ENCODE measurements at regions not wholly inside any gene's neighbourhood (a gene's known extent, or its start where the extent isn't known, plus 50 kb on each side); places are given as distances from the start of the nearest gene placed in this dataset.
"Not testable (repeated sequence)": the region's sequence is repeated elsewhere in the genome, so short reads cannot be mapped to it uniquely, and the experiment has no call there.

- H3K23ac ChIP-seq (ENCODE audit: insufficient read length); H2BK20ac ChIP-seq (ENCODE audit: low read length); H2AK5ac ChIP-seq (ENCODE audit: low read depth, low read length); H4K91ac ChIP-seq (replicated peaks; ENCODE audit: insufficient read length, low read length); CTCF ChIA-PET (ENCODE audit: partially characterized antibody); H3K9me3 ChIP-seq (ENCODE audit: insufficient read depth in 2 of 2, low read depth in 1 of 2, low read length in 1 of 2); H3K56ac ChIP-seq (replicated peaks; ENCODE audit: insufficient read length, low read depth, low read length); H3K4me3 ChIP-seq (ENCODE audit: extremely low read depth in 1 of 4, insufficient read depth in 2 of 4, low read depth in 3 of 4, low read length in 4 of 4); H2BK15ac ChIP-seq (ENCODE audit: low read length); H3K4ac ChIP-seq (replicated peaks; ENCODE audit: insufficient read length, low read depth, low read length); H3K4me2 ChIP-seq (ENCODE audit: insufficient read depth in 1 of 2, low read depth in 2 of 2, low read length in 2 of 2); H3K23me2 ChIP-seq (ENCODE audit: low read depth, low read length); H3K79me2 ChIP-seq (ENCODE audit: control insufficient read depth in 1 of 2, insufficient read depth in 2 of 2, low read length in 2 of 2); H4K5ac ChIP-seq (ENCODE audit: insufficient read length, low read depth, low read length); H3K9ac ChIP-seq (replicated peaks in 1 of 4; ENCODE audit: extremely low read depth in 1 of 4, low read depth in 3 of 4, low read length in 3 of 4); H2BK12ac ChIP-seq (ENCODE audit: low read depth, low read length); H4K8ac ChIP-seq (ENCODE audit: extremely low read depth, insufficient read depth, low read length); H3K79me1 ChIP-seq (ENCODE audit: low read depth, low read length); H2BK5ac ChIP-seq (ENCODE audit: low read depth, low read length); DNase-seq (ENCODE audit: low read depth in 1 of 2, low spot score in 2 of 2); POLR2A ChIA-PET (ENCODE audit: partially characterized antibody); H2AFZ ChIP-seq (ENCODE audit: low read length); H3K4me1 ChIP-seq (replicated peaks in 1 of 4; ENCODE audit: control insufficient read depth in 3 of 4, insufficient read depth in 4 of 4, low read length in 3 of 4); H3K18ac ChIP-seq (ENCODE audit: extremely low read depth, low read length); FAIRE-seq; H3K27ac ChIP-seq (ENCODE audit: low read depth, low read length); H4K20me1 ChIP-seq (replicated peaks in 1 of 2; ENCODE audit: control insufficient read depth in 1 of 2, insufficient read depth in 2 of 2, low read length in 2 of 2); H2BK120ac ChIP-seq (replicated peaks; ENCODE audit: low read depth, low read length); H3K36me3 ChIP-seq (ENCODE audit: control insufficient read depth in 2 of 4, insufficient read depth in 4 of 4, low read length in 3 of 4); H3K14ac ChIP-seq (ENCODE audit: insufficient read length); H3K27me3 ChIP-seq (replicated peaks in 1 of 4; ENCODE audit: control insufficient read depth in 3 of 4, extremely low read depth in 1 of 4, insufficient read depth in 3 of 4, low read length in 3 of 4): not testable (repeated sequence)
- WGBS, 2 experiments (ENCODE audit: extremely low coverage in 1 of 2, insufficient coverage in 1 of 2, insufficient read length in 1 of 2, insufficient replicate concordance in 2 of 2, low coverage in 1 of 2, low lambda C conversion rate in 2 of 2, missing lambda C conversion rate in 1 of 2) = 86% methylated on average over 3 of the region's 5 CpGs; no CpG with 5 or more reads in 1 of the 2 experiments
Measured at GRCh38 chr2:111441614-111442013, 320.9 kb downstream of the BCL2L11 start.

- H2BK5ac ChIP-seq (ENCODE audit: low read depth, low read length); H3K27ac ChIP-seq (ENCODE audit: low read depth, low read length); H3K4ac ChIP-seq (replicated peaks; ENCODE audit: insufficient read length, low read depth, low read length); H3K27me3 ChIP-seq (replicated peaks in 1 of 4; ENCODE audit: control insufficient read depth in 3 of 4, extremely low read depth in 1 of 4, insufficient read depth in 3 of 4, low read length in 3 of 4); DNase-seq (ENCODE audit: low read depth in 1 of 2, low spot score in 2 of 2); H3K9ac ChIP-seq (replicated peaks in 1 of 4; ENCODE audit: extremely low read depth in 1 of 4, low read depth in 3 of 4, low read length in 3 of 4); FAIRE-seq; H3K56ac ChIP-seq (replicated peaks; ENCODE audit: insufficient read length, low read depth, low read length); H2AK5ac ChIP-seq (ENCODE audit: low read depth, low read length); H3K23me2 ChIP-seq (ENCODE audit: low read depth, low read length); H3K79me1 ChIP-seq (ENCODE audit: low read depth, low read length); H2BK15ac ChIP-seq (ENCODE audit: low read length); H2AFZ ChIP-seq (ENCODE audit: low read length); H4K8ac ChIP-seq (ENCODE audit: extremely low read depth, insufficient read depth, low read length); POLR2A ChIA-PET (ENCODE audit: partially characterized antibody); H3K9me3 ChIP-seq (ENCODE audit: insufficient read depth in 2 of 2, low read depth in 1 of 2, low read length in 1 of 2); H4K5ac ChIP-seq (ENCODE audit: insufficient read length, low read depth, low read length); CTCF ChIA-PET (ENCODE audit: partially characterized antibody); H3K4me1 ChIP-seq (replicated peaks in 1 of 4; ENCODE audit: control insufficient read depth in 3 of 4, insufficient read depth in 4 of 4, low read length in 3 of 4); H3K36me3 ChIP-seq (ENCODE audit: control insufficient read depth in 2 of 4, insufficient read depth in 4 of 4, low read length in 3 of 4); H2BK20ac ChIP-seq (ENCODE audit: low read length); H3K4me3 ChIP-seq (ENCODE audit: extremely low read depth in 1 of 4, insufficient read depth in 2 of 4, low read depth in 3 of 4, low read length in 4 of 4); H4K20me1 ChIP-seq (replicated peaks in 1 of 2; ENCODE audit: control insufficient read depth in 1 of 2, insufficient read depth in 2 of 2, low read length in 2 of 2); H3K18ac ChIP-seq (ENCODE audit: extremely low read depth, low read length); H3K79me2 ChIP-seq (ENCODE audit: control insufficient read depth in 1 of 2, insufficient read depth in 2 of 2, low read length in 2 of 2); H3K4me2 ChIP-seq (ENCODE audit: insufficient read depth in 1 of 2, low read depth in 2 of 2, low read length in 2 of 2); H3K23ac ChIP-seq (ENCODE audit: insufficient read length); H4K91ac ChIP-seq (replicated peaks; ENCODE audit: insufficient read length, low read length); H3K14ac ChIP-seq (ENCODE audit: insufficient read length); H2BK120ac ChIP-seq (replicated peaks; ENCODE audit: low read depth, low read length); H2BK12ac ChIP-seq (ENCODE audit: low read depth, low read length): not testable (repeated sequence)
- no CpG with 5 or more reads among the region's 8 CpGs for WGBS, 2 experiments (ENCODE audit: extremely low coverage in 1 of 2, insufficient coverage in 1 of 2, insufficient read length in 1 of 2, insufficient replicate concordance in 2 of 2, low coverage in 1 of 2, low lambda C conversion rate in 2 of 2, missing lambda C conversion rate in 1 of 2)
Measured at GRCh38 chr2:111442767-111443454, 322.2 kb downstream of the BCL2L11 start.

Data from H1 (cell line).